C4-2B (cell line): ENCODE measurements at regions not wholly inside any gene's neighbourhood (a gene's known extent, or its start where the extent isn't known, plus 50 kb on each side); places are given as distances from the start of the nearest gene placed in this dataset.

ENCODE experiments used
- ZFX ChIP-seq: fragments of 450-650 bp; IDR thresholded peaks from 2 replicates; pipeline ENCODE4 v1.6.1; 2017
- TF ChIP-seq, protein P1 (sequence below): fragments of 450-650 bp; conservative IDR thresholded peaks from 2 replicates; pipeline ENCODE4 v1.5.1; 2017; ENCODE audit warnings: mild to moderate bottlenecking

GRCh38 chr2:105521616-105522015 lies 122.8 kb upstream of the FHL2 start:
- TF ChIP-seq, protein P1, sequence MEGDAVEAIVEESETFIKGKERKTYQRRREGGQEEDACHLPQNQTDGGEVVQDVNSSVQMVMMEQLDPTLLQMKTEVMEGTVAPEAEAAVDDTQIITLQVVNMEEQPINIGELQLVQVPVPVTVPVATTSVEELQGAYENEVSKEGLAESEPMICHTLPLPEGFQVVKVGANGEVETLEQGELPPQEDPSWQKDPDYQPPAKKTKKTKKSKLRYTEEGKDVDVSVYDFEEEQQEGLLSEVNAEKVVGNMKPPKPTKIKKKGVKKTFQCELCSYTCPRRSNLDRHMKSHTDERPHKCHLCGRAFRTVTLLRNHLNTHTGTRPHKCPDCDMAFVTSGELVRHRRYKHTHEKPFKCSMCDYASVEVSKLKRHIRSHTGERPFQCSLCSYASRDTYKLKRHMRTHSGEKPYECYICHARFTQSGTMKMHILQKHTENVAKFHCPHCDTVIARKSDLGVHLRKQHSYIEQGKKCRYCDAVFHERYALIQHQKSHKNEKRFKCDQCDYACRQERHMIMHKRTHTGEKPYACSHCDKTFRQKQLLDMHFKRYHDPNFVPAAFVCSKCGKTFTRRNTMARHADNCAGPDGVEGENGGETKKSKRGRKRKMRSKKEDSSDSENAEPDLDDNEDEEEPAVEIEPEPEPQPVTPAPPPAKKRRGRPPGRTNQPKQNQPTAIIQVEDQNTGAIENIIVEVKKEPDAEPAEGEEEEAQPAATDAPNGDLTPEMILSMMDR, result no peak
- no peak for TF ChIP-seq ZFX
